SU-DHL-6 (cell line): ENCODE measurements at regions not wholly inside any gene's neighbourhood (a gene's known extent, or its start where the extent isn't known, plus 50 kb on each side); places are given as distances from the start of the nearest gene placed in this dataset.

Source experiments
- H2AFZ ChIP-seq: fragments of 200-600 bp; sonication (generic); 2 replicates; pipeline ENCODE4 v1.6.1; 2014; ENCODE audit warnings: low read depth, mild to moderate bottlenecking, moderate library complexity, mixed read lengths, antibody characterized with exemption, low read length; ENCODE audit not compliant: severe bottlenecking
- H3F3A ChIP-seq: fragments of 200-600 bp; shearing (Covaris generic); 2 replicates; pipeline ENCODE4 v1.6.0; 2016; ENCODE audit warnings: antibody characterized with exemption, mild to moderate bottlenecking; ENCODE audit not compliant: insufficient read depth
- H3K27ac ChIP-seq: fragments of 200-600 bp; sonication (generic); 2 replicates; pipeline ENCODE4 v1.5.1; 2016; ENCODE audit warnings: low read depth, mild to moderate bottlenecking, low read length, moderate library complexity, mixed read lengths
- H3K27me3 ChIP-seq: fragments of 200-600 bp; sonication (generic), shearing (Covaris generic); 2 replicates; pipeline ENCODE4 v1.6.0; 2014; ENCODE audit warnings: mild to moderate bottlenecking, low read length
- H3K36me3 ChIP-seq: fragments of 200-600 bp; sonication (generic); 2 replicates; pipeline ENCODE4 v1.6.1; 2014; ENCODE audit warnings: mild to moderate bottlenecking, low read length, mixed read lengths
- H3K4me2 ChIP-seq: fragments of 300-600, 200-600 bp; shearing (Covaris generic), sonication (generic); 2 replicates; pipeline ENCODE4 v1.6.0; 2014; ENCODE audit warnings: low read length, low read depth, mild to moderate bottlenecking; ENCODE audit not compliant: poor library complexity, severe bottlenecking
- H3K4me3 ChIP-seq: fragments of 200-600 bp; sonication (generic); 2 replicates; pipeline ENCODE4 v1.5.1; 2014; ENCODE audit warnings: antibody characterized with exemption, low read length, mild to moderate bottlenecking, mixed read lengths; ENCODE audit not compliant: insufficient read depth, poor library complexity, severe bottlenecking
- H3K79me2 ChIP-seq: fragments of 200-600 bp; sonication (generic); 2 replicates; pipeline ENCODE4 v1.6.1; 2014; ENCODE audit warnings: mild to moderate bottlenecking, low read length, moderate library complexity; ENCODE audit not compliant: insufficient read depth
- H3K9ac ChIP-seq: fragments of 200-600 bp; sonication (generic); 2 replicates; pipeline ENCODE4 v1.7.0; 2014; ENCODE audit warnings: mild to moderate bottlenecking, low read length
- H3K9me2 ChIP-seq: fragments of 200-600 bp; sonication (generic); replicated peaks from 2 replicates; pipeline ENCODE4 v1.6.1; 2014; ENCODE audit warnings: low read length; ENCODE audit not compliant: insufficient read depth
- H3K9me3 ChIP-seq: fragments of 200-600 bp; sonication (generic); 2 replicates; pipeline ENCODE4 v1.6.1; 2014; ENCODE audit warnings: low read length, mixed read lengths; ENCODE audit not compliant: insufficient read depth
- H4K20me1 ChIP-seq: fragments of 200-600 bp; sonication (generic); 2 replicates; pipeline ENCODE4 v1.6.1; 2014; ENCODE audit warnings: low read depth, mild to moderate bottlenecking, antibody characterized with exemption, low read length, moderate library complexity, mixed read lengths
- EZH2phosphoT487 ChIP-seq: fragments of 200-600 bp; sonication (generic), shearing (Covaris generic); conservative IDR thresholded peaks from 2 replicates; pipeline ENCODE4 v1.6.1; 2018; ENCODE audit warnings: mild to moderate bottlenecking, antibody characterized with exemption, low read length, moderate library complexity, mixed read lengths
- TF ChIP-seq, protein P1 (sequence below): fragments of 200-600 bp; sonication (generic); IDR thresholded peaks from one replicate; pipeline ENCODE4 v1.5.1; 2017; ENCODE audit warnings: antibody characterized with exemption, mild to moderate bottlenecking, low read length, moderate library complexity; ENCODE audit not compliant: insufficient read depth, poor library complexity, severe bottlenecking

DNA sequence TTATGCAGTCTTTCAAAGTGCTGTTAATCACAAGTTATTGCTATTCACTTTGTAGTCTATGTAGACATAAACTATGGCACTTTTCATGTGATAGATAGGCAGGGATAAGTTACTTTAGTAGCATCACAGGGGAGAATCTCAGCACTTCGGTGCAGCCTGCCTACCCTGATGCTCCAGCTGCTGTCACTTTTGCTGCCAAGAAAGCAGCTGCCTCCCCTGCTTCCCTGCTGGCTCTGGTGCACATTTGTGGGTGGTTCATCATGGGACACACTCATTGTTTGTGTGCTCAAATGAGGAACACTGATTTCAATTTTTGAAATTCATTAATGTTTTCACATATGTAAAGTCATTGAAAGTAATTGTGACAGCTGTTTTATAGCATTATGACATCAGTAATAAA is 272.6 kb downstream of the S1PR1 start:
- H3K9me2 ChIP-seq = no peaks in the 10 kb centered on the region
- H2AFZ ChIP-seq = no peak overlapping the region
- H3K79me2 ChIP-seq = no peaks in the 10 kb centered on the region
- H3K9me3 ChIP-seq = no peaks in the 10 kb centered on the region
- no peak for TF ChIP-seq EZH2phosphoT487
- TF ChIP-seq, protein P1, sequence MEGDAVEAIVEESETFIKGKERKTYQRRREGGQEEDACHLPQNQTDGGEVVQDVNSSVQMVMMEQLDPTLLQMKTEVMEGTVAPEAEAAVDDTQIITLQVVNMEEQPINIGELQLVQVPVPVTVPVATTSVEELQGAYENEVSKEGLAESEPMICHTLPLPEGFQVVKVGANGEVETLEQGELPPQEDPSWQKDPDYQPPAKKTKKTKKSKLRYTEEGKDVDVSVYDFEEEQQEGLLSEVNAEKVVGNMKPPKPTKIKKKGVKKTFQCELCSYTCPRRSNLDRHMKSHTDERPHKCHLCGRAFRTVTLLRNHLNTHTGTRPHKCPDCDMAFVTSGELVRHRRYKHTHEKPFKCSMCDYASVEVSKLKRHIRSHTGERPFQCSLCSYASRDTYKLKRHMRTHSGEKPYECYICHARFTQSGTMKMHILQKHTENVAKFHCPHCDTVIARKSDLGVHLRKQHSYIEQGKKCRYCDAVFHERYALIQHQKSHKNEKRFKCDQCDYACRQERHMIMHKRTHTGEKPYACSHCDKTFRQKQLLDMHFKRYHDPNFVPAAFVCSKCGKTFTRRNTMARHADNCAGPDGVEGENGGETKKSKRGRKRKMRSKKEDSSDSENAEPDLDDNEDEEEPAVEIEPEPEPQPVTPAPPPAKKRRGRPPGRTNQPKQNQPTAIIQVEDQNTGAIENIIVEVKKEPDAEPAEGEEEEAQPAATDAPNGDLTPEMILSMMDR = no peak
- H4K20me1 ChIP-seq = no peaks in the 10 kb centered on the region
- H3K4me3 ChIP-seq = no peak overlapping the region
- no peak overlapping the region for H3K4me2 ChIP-seq
- no peaks in the 10 kb centered on the region for H3F3A ChIP-seq
- H3K27me3 ChIP-seq = no peaks in the 10 kb centered on the region
- no peak overlapping the region for H3K9ac ChIP-seq
- H3K27ac ChIP-seq = no peak overlapping the region
- H3K36me3 ChIP-seq = no peaks in the 10 kb centered on the region

DNA sequence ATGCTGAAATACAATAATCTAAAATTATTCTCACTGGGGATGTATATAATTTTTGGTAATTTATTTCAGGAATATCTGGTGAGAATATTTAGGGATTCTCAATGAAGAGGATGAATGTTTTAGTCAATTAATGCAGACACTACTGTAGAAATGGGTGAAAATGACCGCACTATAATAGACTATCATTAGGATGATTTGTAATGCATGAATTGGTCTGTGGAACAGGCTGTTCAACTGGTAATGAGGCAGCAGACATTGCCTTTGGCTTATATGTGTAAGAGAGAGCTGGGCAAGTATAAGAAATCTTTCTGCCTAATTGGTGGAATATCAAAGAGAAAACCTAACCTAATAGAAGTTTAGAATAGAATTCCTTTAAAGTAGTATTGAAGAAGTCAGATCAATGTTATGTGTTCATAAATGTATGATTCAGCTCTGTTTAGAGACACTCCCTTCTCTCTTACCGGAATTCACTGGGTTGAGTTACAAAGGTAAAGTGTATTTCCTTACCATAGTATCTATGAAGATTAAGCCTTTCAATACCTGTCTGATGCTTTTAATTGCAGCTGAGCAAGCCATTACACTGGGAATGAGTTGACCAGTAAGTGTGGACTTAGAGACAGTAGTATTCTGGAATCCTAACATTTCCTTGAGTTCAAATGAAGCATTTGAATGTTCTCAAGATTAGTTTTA is 274.5 kb downstream of the S1PR1 start:
- H3K4me3 ChIP-seq = no peak overlapping the region
- H3K79me2 ChIP-seq = no peaks in the 10 kb centered on the region
- H3K27me3 ChIP-seq = no peaks in the 10 kb centered on the region
- H3F3A ChIP-seq = no peaks in the 10 kb centered on the region
- no peak overlapping the region for H3K27ac ChIP-seq
- TF ChIP-seq, protein P1 = no peak
- TF ChIP-seq EZH2phosphoT487 = no peak
- no peak overlapping the region for H2AFZ ChIP-seq
- no peaks in the 10 kb centered on the region for H3K36me3 ChIP-seq
- H3K4me2 ChIP-seq = no peak overlapping the region
- no peaks in the 10 kb centered on the region for H3K9me2 ChIP-seq
- no peak overlapping the region for H3K9ac ChIP-seq
- H4K20me1 ChIP-seq = no peaks in the 10 kb centered on the region
- no peaks in the 10 kb centered on the region for H3K9me3 ChIP-seq

DNA sequence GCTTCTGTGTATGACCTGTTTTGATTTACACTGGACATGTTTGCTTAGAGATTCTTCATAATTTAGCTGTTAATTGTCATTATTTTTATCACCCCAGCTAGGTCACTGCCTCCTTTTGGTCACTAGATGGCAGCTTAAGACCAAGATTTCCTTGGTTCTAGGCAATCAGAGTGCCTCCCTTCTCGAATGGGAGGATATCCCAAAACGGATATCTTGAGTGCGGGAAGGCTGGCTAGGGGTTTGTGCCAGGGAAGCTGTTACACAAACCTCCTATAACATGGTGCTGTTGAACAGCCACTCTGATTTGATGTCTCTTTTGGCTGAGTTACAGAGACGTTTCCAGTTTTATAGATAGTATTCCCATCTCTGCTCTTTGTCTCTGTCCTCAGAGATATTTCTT is 283.5 kb downstream of the S1PR1 start:
- Histone ChIP-seq H3K4me3 (no peak overlapping the region), H3K9ac (no peak overlapping the region), H3K36me3 (no peaks in the 10 kb centered on the region), H4K20me1 (no peaks in the 10 kb centered on the region; the same call in 1 of the 2 replicates), H3K9me3 (no peaks in the 10 kb centered on the region), H3K4me2 (no peak overlapping the region), H3F3A (no peaks in the 10 kb centered on the region), H3K27me3 (no peaks in the 10 kb centered on the region), H3K79me2 (no peaks in the 10 kb centered on the region), H3K27ac (no peak overlapping the region), H3K9me2 (no peaks in the 10 kb centered on the region), H2AFZ (no peak overlapping the region)
- no peak for TF ChIP-seq EZH2phosphoT487
- TF ChIP-seq, protein P1 = peak; percentile 72
